GM12878 (cell line): ENCODE measurements at regions not wholly inside any gene's neighbourhood (a gene's known extent, or its start where the extent isn't known, plus 50 kb on each side); places are given as distances from the start of the nearest gene placed in this dataset.

Experiments
- ATAC-seq: fragments of 200-7000 bp; cut with Tn5 transposase; 3 replicates; pipeline ENCODE4 v1.9.1; 2020; ENCODE audit warnings: mild to moderate bottlenecking, moderate library complexity
- BruUV-seq: library from RNA; stranded (reverse); fragments of 400-500 nt; replicated peaks from 2 replicates; lab custom pipeline; 2021; lab: Mats Ljungman, UMichigan
- CTCF ChIA-PET: fragments of 300-600 bp; sonication (Branson Sonifier 250); formaldehyde crosslinking; extraction: SDS; loops from one replicate; lab custom pipeline; 2021; ENCODE audit warnings: inconsistent platforms; lab: Yijun Ruan, JAX
- POLR2A ChIA-PET: fragments of 350-600 bp; formaldehyde crosslinking; extraction: SDS; loops from one replicate; lab custom pipeline; 2021; ENCODE audit warnings: inconsistent platforms; lab: Charles Lee
- RAD21 ChIA-PET: fragments of 300-600 bp; sonication (Branson Sonifier 250); formaldehyde crosslinking; loops from one replicate; lab custom pipeline; 2023; ENCODE audit warnings: antibody characterized with exemption; ENCODE audit not compliant: unreplicated experiment; lab: Charles Lee
- SMC1A ChIA-PET: fragments of 300-600 bp; sonication (Branson Sonifier 250); formaldehyde crosslinking; loops from one replicate; lab custom pipeline; 2023; ENCODE audit not compliant: unreplicated experiment, uncharacterized antibody; lab: Charles Lee
- DNase-seq: peaks from one replicate; pipeline ENCODE4 v3.0.0-alpha.2; 2011; ENCODE audit warnings: low read depth, low spot score
- FAIRE-seq: peaks from 3 replicates; lab custom pipeline; 2011; peaks lifted over from hg19 to GRCh38; lab: Jason Lieb, UNC
- H2AFZ ChIP-seq: 2 replicates; pipeline ENCODE4 v1.6.0; 2011; ENCODE audit warnings: low read depth, low read length, control low read depth; ENCODE audit not compliant: control insufficient read depth
- H3K27ac ChIP-seq: 2 replicates; pipeline ENCODE4 v1.5.1; 2011; ENCODE audit warnings: control low read depth; ENCODE audit not compliant: control insufficient read depth, insufficient read depth
- H3K27me3 ChIP-seq, 2 experiments: replicated peaks in 1 of 2; 2 replicates each; pipeline versions ENCODE4 v1.6.0 to v1.6.1; 2011; ENCODE audit warnings: low read length in 1 of 2; ENCODE audit not compliant: control insufficient read depth in 2 of 2, insufficient read depth in 2 of 2
- H3K36me3 ChIP-seq, 2 experiments: 2 replicates each; pipeline ENCODE4 v1.5.1; 2011; ENCODE audit warnings: low read length in 1 of 2; ENCODE audit not compliant: control insufficient read depth in 2 of 2, insufficient read depth in 2 of 2
- H3K4me1 ChIP-seq: 2 replicates; pipeline ENCODE4 v1.6.1; 2011; ENCODE audit warnings: mild to moderate bottlenecking, low read length, moderate library complexity, mixed read lengths; ENCODE audit not compliant: control insufficient read depth, insufficient read depth
- H3K4me2 ChIP-seq: 2 replicates; pipeline ENCODE4 v1.6.0; 2011; ENCODE audit warnings: control low read depth; ENCODE audit not compliant: control insufficient read depth, insufficient read depth
- H3K4me3 ChIP-seq: fragments of 200-600 bp; sonication (generic); 2 replicates; pipeline ENCODE4 v1.5.1; 2016
- H3K79me2 ChIP-seq: 2 replicates; pipeline ENCODE4 v1.6.0; 2011; ENCODE audit warnings: low read length; ENCODE audit not compliant: control insufficient read depth, insufficient read depth
- H3K9ac ChIP-seq: 2 replicates; pipeline ENCODE4 v1.8.0; 2011; ENCODE audit warnings: low read length, control low read depth, mixed read lengths; ENCODE audit not compliant: control insufficient read depth, insufficient read depth
- H3K9me3 ChIP-seq: replicated peaks from 3 replicates; pipeline ENCODE4 v1.5.1; 2011; ENCODE audit warnings: mild to moderate bottlenecking, low read length; ENCODE audit not compliant: control insufficient read depth, insufficient read depth
- H4K20me1 ChIP-seq: 2 replicates; pipeline ENCODE4 v1.6.0; 2011; ENCODE audit not compliant: control insufficient read depth, insufficient read depth
- GATAD2B ChIP-seq: fragments of 450-650 bp; conservative IDR thresholded peaks from 2 replicates; pipeline ENCODE4 v1.6.1; 2017; ENCODE audit warnings: low read depth, mild to moderate bottlenecking, moderate library complexity
- HDGF ChIP-seq: fragments of 450-650 bp; IDR thresholded peaks from 2 replicates; pipeline ENCODE4 v1.6.1; 2016; ENCODE audit warnings: antibody characterized with exemption
- KDM1A ChIP-seq: fragments of 200-600 bp; sonication (generic); IDR thresholded peaks from 2 replicates; pipeline ENCODE4 v1.6.1; 2016; ENCODE audit warnings: borderline replicate concordance
- MEF2B ChIP-seq: fragments of 450-650 bp; IDR thresholded peaks from 2 replicates; pipeline ENCODE4 v1.6.1; 2018; ENCODE audit warnings: mild to moderate bottlenecking, moderate library complexity; ENCODE audit not compliant: partially characterized antibody, poor library complexity, severe bottlenecking
- MXI1 ChIP-seq: fragments of 150-350 bp; IDR thresholded peaks from 2 replicates; pipeline ENCODE4 v1.6.1; 2011; ENCODE audit warnings: low read depth, mild to moderate bottlenecking, inconsistent platforms, low read length, improper control_type of control experiment
- POLR2AphosphoS2 ChIP-seq: IDR thresholded peaks from 2 replicates; pipeline ENCODE4 v1.6.1; 2011; ENCODE audit warnings: low read depth, mild to moderate bottlenecking, low read length, improper control_type of control experiment, moderate library complexity
- RFX5 ChIP-seq: IDR thresholded peaks from 2 replicates; pipeline ENCODE4 v1.6.1; 2011; ENCODE audit warnings: low read depth, low read length, improper control_type of control experiment
- SIN3A ChIP-seq: IDR thresholded peaks from 2 replicates; pipeline ENCODE4 v1.6.1; 2012; ENCODE audit warnings: low read depth, low read length, improper control_type of control experiment
- TBL1XR1 ChIP-seq: IDR thresholded peaks from 2 replicates; pipeline ENCODE4 v1.6.1; 2012; ENCODE audit warnings: low read depth, low read length, improper control_type of control experiment
- ZNF622 ChIP-seq: fragments of 450-650 bp; IDR thresholded peaks from 2 replicates; pipeline ENCODE4 v1.6.1; 2017; ENCODE audit warnings: mild to moderate bottlenecking, inconsistent platforms
- WGBS: methylation state at CpG from one replicate; pipeline ENCODE4 v1.1.6; 2016; ENCODE audit warnings: low lambda C conversion rate; ENCODE audit not compliant: insufficient replicate concordance, insufficient coverage; ENCODE audit errors: missing lambda C conversion rate; 5-methylcytosine and 5-hydroxymethylcytosine counted together
- in situ Hi-C: fragments of 300-500 bp; cut with MboI; formaldehyde crosslinking; loops from 9 replicates; pipeline ENCODE4 v1.14.3; 2018; ENCODE audit warnings: mixed read lengths
- intact Hi-C: fragments of 100-400 bp; cut with micrococcal nuclease; formaldehyde crosslinking; loops from one replicate; pipeline ENCODE4 v1.14.2; 2022; ENCODE audit not compliant: unreplicated experiment
- TF ChIP-seq, protein P1 (sequence below): fragments of 150-350 bp; IDR thresholded peaks from 2 replicates; pipeline ENCODE4 v1.6.1; 2014; ENCODE audit warnings: mild to moderate bottlenecking, low read depth, low read length

DNA sequence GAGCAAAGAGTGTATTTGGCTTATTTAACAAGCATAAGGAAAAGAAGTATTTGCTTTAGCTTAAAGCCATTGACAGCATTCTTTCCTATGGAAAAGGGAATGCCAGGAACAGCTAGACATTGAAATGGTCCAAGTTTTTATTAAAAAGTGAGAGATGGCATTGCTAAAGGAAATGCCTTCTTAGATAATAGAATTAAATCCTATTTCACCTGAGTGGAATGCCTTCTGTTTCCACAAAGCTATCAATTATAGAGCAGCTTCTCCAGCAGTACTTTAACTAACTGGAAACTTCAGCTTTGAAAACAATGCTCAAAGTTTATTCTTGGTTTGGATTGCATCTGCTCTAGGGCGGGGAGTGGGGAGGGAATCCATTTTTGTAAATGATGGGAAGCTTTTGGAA lies 85.1 kb upstream of the CNKSR3 start:
- ChIA-PET CTCF (interaction anchor here (1.1 kb wide), 1 partner anchor 9 kb away, joined by 3 read pairs; no protein-coding TSS in a partner anchor), SMC1A (interaction anchor here (0.8 to 1.2 kb wide), 3 partner anchors 9 to 57 kb away, joined by 3 to 4 read pairs (median 3); no protein-coding TSS in a partner anchor), RAD21 (no interaction called here)
- no peak overlapping the region for H3K9ac ChIP-seq
- 50% methylated on average over 1 of the region's 1 CpG for WGBS
- no peaks in the 10 kb centered on the region; a peak in 1 of 4 replicates for H3K27me3 ChIP-seq
- H2AFZ ChIP-seq = no peak overlapping the region
- H3K27ac ChIP-seq = no peak overlapping the region
- intact Hi-C loops = no loop called here
- H3K4me1 ChIP-seq = peaks cover 2% of the 10 kb centered on the region; the same call in 1 of the 2 replicates
- H3K36me3 ChIP-seq = no peaks in the 10 kb centered on the region
- H3K4me3 ChIP-seq = no peak overlapping the region
- no peak for ATAC-seq
- no peaks in the 10 kb centered on the region for H3K79me2 ChIP-seq
- H3K9me3 ChIP-seq = no peaks in the 10 kb centered on the region
- no peak overlapping the region for H3K4me2 ChIP-seq
- no peak for DNase-seq
- no TSS peak for BruUV-seq
- in situ Hi-C loops = no loop called here
- no peak for FAIRE-seq
- TF ChIP-seq ZNF622 (no peak), KDM1A (no peak), SIN3A (no peak)
- TF ChIP-seq, all 136 proteins: peak for 0
- no peaks in the 10 kb centered on the region for H4K20me1 ChIP-seq
- POLR2A ChIA-PET = interaction anchor here (0.6 kb wide), 2 partner anchors 10 kb away, joined by 3 to 4 read pairs; no protein-coding TSS in a partner anchor

DNA sequence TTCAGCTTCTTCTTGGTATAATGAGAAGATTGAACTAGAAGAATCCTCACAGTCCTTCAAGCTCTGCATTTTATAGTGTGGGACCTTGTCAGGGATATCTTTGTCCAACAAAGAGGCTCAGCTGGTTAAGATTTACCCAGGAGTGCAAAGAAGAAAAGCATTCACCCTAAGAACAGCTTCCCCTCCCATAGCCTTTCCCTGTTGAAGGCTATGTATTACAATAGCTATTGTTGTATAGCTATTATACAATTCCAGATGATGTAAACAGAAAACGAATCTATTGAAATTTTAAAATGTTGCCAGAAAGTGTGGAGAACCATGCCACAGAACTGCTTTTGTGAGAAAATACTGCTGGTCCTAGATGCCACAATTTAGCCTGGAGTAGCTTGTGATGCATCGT lies 85.5 kb upstream of the CNKSR3 start:
- H3K79me2 ChIP-seq = no peaks in the 10 kb centered on the region
- no peaks in the 10 kb centered on the region for H3K36me3 ChIP-seq
- TF ChIP-seq MEF2B (no peak), POLR2AphosphoS2 (no peak), HDGF (no peak), GATAD2B (no peak), TBL1XR1 (no peak), RFX5 (no peak), MXI1 (no peak)
- TF ChIP-seq, protein P1, sequence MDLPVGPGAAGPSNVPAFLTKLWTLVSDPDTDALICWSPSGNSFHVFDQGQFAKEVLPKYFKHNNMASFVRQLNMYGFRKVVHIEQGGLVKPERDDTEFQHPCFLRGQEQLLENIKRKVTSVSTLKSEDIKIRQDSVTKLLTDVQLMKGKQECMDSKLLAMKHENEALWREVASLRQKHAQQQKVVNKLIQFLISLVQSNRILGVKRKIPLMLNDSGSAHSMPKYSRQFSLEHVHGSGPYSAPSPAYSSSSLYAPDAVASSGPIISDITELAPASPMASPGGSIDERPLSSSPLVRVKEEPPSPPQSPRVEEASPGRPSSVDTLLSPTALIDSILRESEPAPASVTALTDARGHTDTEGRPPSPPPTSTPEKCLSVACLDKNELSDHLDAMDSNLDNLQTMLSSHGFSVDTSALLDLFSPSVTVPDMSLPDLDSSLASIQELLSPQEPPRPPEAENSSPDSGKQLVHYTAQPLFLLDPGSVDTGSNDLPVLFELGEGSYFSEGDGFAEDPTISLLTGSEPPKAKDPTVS = no peak
- WGBS = 46% methylated on average over 2 of the region's 2 CpGs
- no TSS peak for BruUV-seq
- no peak overlapping the region for H3K9ac ChIP-seq
- intact Hi-C loops (no loop called here), in situ Hi-C loops (no loop called here)
- SMC1A ChIA-PET = interaction anchor here (0.8 to 1.2 kb wide), 4 partner anchors 9 to 58 kb away, joined by 3 to 4 read pairs (median 3); no protein-coding TSS in a partner anchor
- no peak overlapping the region for H3K27ac ChIP-seq
- no peak for ATAC-seq
- no peaks in the 10 kb centered on the region for H3K27me3 ChIP-seq
- POLR2A ChIA-PET = interaction anchor here (0.6 kb wide), 1 partner anchor 11 kb away, joined by 3 read pairs; no protein-coding TSS in a partner anchor
- CTCF ChIA-PET = interaction anchor here (1.1 kb wide), 1 partner anchor 9 kb away, joined by 3 read pairs; no protein-coding TSS in a partner anchor
- RAD21 ChIA-PET = interaction anchor here (0.6 kb wide), 1 partner anchor 852 kb away, joined by 4 read pairs; no protein-coding TSS in a partner anchor
- no peak overlapping the region for H2AFZ ChIP-seq
- H3K4me3 ChIP-seq = no peak overlapping the region
- no peaks in the 10 kb centered on the region for H4K20me1 ChIP-seq
- H3K4me1 ChIP-seq = peaks cover 2% of the 10 kb centered on the region; the same call in 1 of the 2 replicates
- FAIRE-seq = no peak
- no peaks in the 10 kb centered on the region for H3K9me3 ChIP-seq
- no peak overlapping the region for H3K4me2 ChIP-seq
- DNase-seq = no peak
